ENCODE measurements at regions not wholly inside any gene's neighbourhood (a gene's known extent, or its start where the extent isn't known, plus 50 kb on each side); places are given as distances from the start of the nearest gene placed in this dataset.

GRCh38 chrY:19498556-19498955 is 246.0 kb downstream of the KDM5D start:
- POLR2A ChIA-PET, result no interaction called here
- TF ChIP-seq CTCF (IDR thresholded peaks at IDR 0.05; ENCODE audit: control extremely low read depth, extremely low read depth, low read depth, missing control alignments), result no peak
- DNase-seq (ENCODE audit: extremely low spot score), result no peak
- CTCF ChIA-PET, result interaction anchor here (1.3 to 1.5 kb wide), 2 partner anchors 13 to 21 kb away, joined by 3 to 5 read pairs; no protein-coding TSS in a partner anchor

- DNase-seq (ENCODE audit: extremely low spot score), result no peak
- ChIA-PET POLR2A (no interaction called here), CTCF (no interaction called here)
- no peak for TF ChIP-seq CTCF (IDR thresholded peaks at IDR 0.05; ENCODE audit: control extremely low read depth, extremely low read depth, low read depth, missing control alignments)
Measured at GRCh38 chrY:19487494-19487893, 257.0 kb downstream of the KDM5D start.

GRCh38 chrY:19484997-19485396 is 259.5 kb downstream of the KDM5D start:
- ChIA-PET POLR2A (no interaction called here), CTCF (no interaction called here)
- no peak for DNase-seq (ENCODE audit: extremely low spot score)
- TF ChIP-seq CTCF (IDR thresholded peaks at IDR 0.05; ENCODE audit: control extremely low read depth, extremely low read depth, low read depth, missing control alignments), result no peak

GRCh38 chrY:19479141-19479540 is 265.4 kb downstream of the KDM5D start:
- ChIA-PET POLR2A (no interaction called here), CTCF (no interaction called here)
- TF ChIP-seq CTCF (IDR thresholded peaks at IDR 0.05; ENCODE audit: control extremely low read depth, extremely low read depth, low read depth, missing control alignments), result no peak
- no peak for DNase-seq (ENCODE audit: extremely low spot score)

- ChIA-PET CTCF (interaction anchor here (1.1 kb wide), 1 partner anchor 21 kb away, joined by 3 read pairs; no protein-coding TSS in a partner anchor), POLR2A (no interaction called here)
- DNase-seq (ENCODE audit: extremely low spot score), result no peak
- TF ChIP-seq CTCF (IDR thresholded peaks at IDR 0.05; ENCODE audit: control extremely low read depth, extremely low read depth, low read depth, missing control alignments), result no peak
Measured at GRCh38 chrY:19477959-19478358, 266.6 kb downstream of the KDM5D start.

- POLR2A ChIA-PET, result no interaction called here
- no peak for TF ChIP-seq CTCF (IDR thresholded peaks at IDR 0.05; ENCODE audit: control extremely low read depth, extremely low read depth, low read depth, missing control alignments)
- CTCF ChIA-PET, result no interaction called here
- DNase-seq (ENCODE audit: extremely low spot score), result no peak
Measured at GRCh38 chrY:19465809-19466208, 278.7 kb downstream of the KDM5D start.

GRCh38 chrY:19456855-19457448 is 287.6 kb downstream of the KDM5D start:
- DNase-seq (ENCODE audit: extremely low spot score), result no peak
- POLR2A ChIA-PET, result no interaction called here
- TF ChIP-seq CTCF (IDR thresholded peaks at IDR 0.05; ENCODE audit: control extremely low read depth, extremely low read depth, low read depth, missing control alignments), result no peak
- CTCF ChIA-PET, result no interaction called here
